GM18909 (cell line): ENCODE measurements at regions not wholly inside any gene's neighbourhood (a gene's known extent, or its start where the extent isn't known, plus 50 kb on each side); places are given as distances from the start of the nearest gene placed in this dataset.
"Not testable (repeated sequence)": the region's sequence is repeated elsewhere in the genome, so short reads cannot be mapped to it uniquely, and the experiment has no call there.

Experiments used
- ATAC-seq: cut with Tn5 transposase; IDR thresholded peaks from one replicate; pipeline ENCODE4 v1.9.1; 2021; ENCODE audit warnings: mild to moderate bottlenecking; ENCODE audit not compliant: unreplicated experiment, poor library complexity

GRCh38 chr6:90678049-90678779 lies 91.3 kb upstream of the MAP3K7 start:
- no peak for ATAC-seq

GRCh38 chr6:90677440-90677839 lies 90.6 kb upstream of the MAP3K7 start:
- ATAC-seq: no peak

- no peak for ATAC-seq
Observed at GRCh38 chr6:90676516-90677300, 89.8 kb upstream of the MAP3K7 start.

- ATAC-seq: not testable (repeated sequence)
Observed at GRCh38 chr6:90675107-90675506, 88.2 kb upstream of the MAP3K7 start.

- ATAC-seq: not testable (repeated sequence)
Observed at GRCh38 chr6:90674077-90674476, 87.2 kb upstream of the MAP3K7 start.

GRCh38 chr6:90669846-90670245 lies 83.0 kb upstream of the MAP3K7 start:
- no peak for ATAC-seq

- ATAC-seq: no peak
Observed at GRCh38 chr6:90669420-90669819, 82.5 kb upstream of the MAP3K7 start.

GRCh38 chr6:90668141-90668540 lies 81.3 kb upstream of the MAP3K7 start:
- ATAC-seq: no peak

GRCh38 chr6:90663873-90664272 lies 77.0 kb upstream of the MAP3K7 start:
- ATAC-seq: no peak

- ATAC-seq: no peak
Observed at GRCh38 chr6:90663106-90663505, 76.2 kb upstream of the MAP3K7 start.

GRCh38 chr6:90660931-90661330 lies 74.1 kb upstream of the MAP3K7 start:
- ATAC-seq: no peak

- ATAC-seq: no peak
Observed at GRCh38 chr6:90658497-90658896, 71.6 kb upstream of the MAP3K7 start.

- no peak for ATAC-seq
Observed at GRCh38 chr6:90656325-90656724, 69.5 kb upstream of the MAP3K7 start.

GRCh38 chr6:90654806-90655205 lies 67.9 kb upstream of the MAP3K7 start:
- ATAC-seq: no peak

- no peak for ATAC-seq
Observed at GRCh38 chr6:90654166-90654565, 67.3 kb upstream of the MAP3K7 start.

- ATAC-seq: no peak
Observed at GRCh38 chr6:90653750-90654149, 66.9 kb upstream of the MAP3K7 start.

- ATAC-seq: no peak
Observed at GRCh38 chr6:90650041-90650940, 63.4 kb upstream of the MAP3K7 start.

GRCh38 chr6:90648873-90649272 lies 62.0 kb upstream of the MAP3K7 start:
- ATAC-seq: no peak

GRCh38 chr6:90646940-90647339 lies 60.1 kb upstream of the MAP3K7 start:
- no peak for ATAC-seq

- ATAC-seq: no peak
Observed at GRCh38 chr6:90645634-90646033, 58.8 kb upstream of the MAP3K7 start.

GRCh38 chr6:90644492-90644891 lies 57.6 kb upstream of the MAP3K7 start:
- no peak for ATAC-seq
